ENCODE measurements at regions not wholly inside any gene's neighbourhood (a gene's known extent, or its start where the extent isn't known, plus 50 kb on each side); places are given as distances from the start of the nearest gene placed in this dataset.

DNA sequence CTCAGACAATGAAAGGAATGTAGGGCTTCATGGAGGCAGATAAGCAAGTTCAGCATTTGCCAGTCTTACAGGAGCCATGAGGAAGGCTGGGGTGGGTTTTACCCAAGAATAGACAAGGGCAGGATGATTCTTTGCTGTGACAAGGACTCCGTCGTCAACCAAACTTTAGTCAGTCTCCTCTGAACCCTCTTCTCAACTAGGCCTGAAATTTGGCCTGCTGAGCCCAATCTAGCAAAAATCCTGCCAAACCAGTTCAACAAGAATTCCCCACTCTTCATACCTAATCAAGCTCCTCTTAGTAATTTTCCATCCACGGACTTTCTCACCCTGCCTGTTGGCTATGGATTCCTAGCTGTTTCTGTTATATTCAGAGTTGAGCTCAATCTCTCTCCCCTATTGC lies 280.5 kb downstream of the TBL1XR1 start:
- Histone ChIP-seq H4K8ac (replicated peaks; ENCODE audit: insufficient read length, low read depth, low read length) (no peak overlapping the region), H2BK20ac (ENCODE audit: low read depth, low read length, poor library complexity, severe bottlenecking) (peak overlapping the region; percentile 90), H3K14ac (ENCODE audit: insufficient read depth, low read length) (peak overlapping the region; percentile 78; the same call in 1 of the 2 replicates), H2BK12ac (ENCODE audit: insufficient read length, low read depth, low read length) (peak overlapping the region; percentile 97), H3K18ac (ENCODE audit: insufficient read length, low read depth, low read length) (peak overlapping the region; percentile 87), H2BK120ac (ENCODE audit: low read depth, low read length, poor library complexity, severe bottlenecking) (no peak overlapping the region), H4K20me1 (ENCODE audit: control insufficient read depth, insufficient read depth, insufficient read length) (no peaks in the 10 kb centered on the region), H3T11ph (ENCODE audit: low read length) (peak overlapping the region; percentile 98), H3K4me2 (ENCODE audit: insufficient read depth, insufficient read length, low read length) (peak overlapping the region; percentile 56), H2BK15ac (ENCODE audit: low read depth, low read length) (no peak overlapping the region), H4K5ac (ENCODE audit: insufficient read length, low read depth, low read length) (peak overlapping the region; percentile 84), H3K23me2 (ENCODE audit: insufficient read length, low read depth, low read length, poor library complexity, severe bottlenecking) (peaks cover 4% of the 10 kb centered on the region), H3K79me2 (ENCODE audit: insufficient read depth, low read length) (no peaks in the 10 kb centered on the region), H3K27ac (ENCODE audit: insufficient read length, low read depth, low read length) (peak overlapping the region; percentile 98), H3K23ac (ENCODE audit: insufficient read length, low read depth, low read length) (peak overlapping the region; percentile 55), H3K9ac (ENCODE audit: extremely low read depth, insufficient read length, low read length) (peak overlapping the region; percentile 35), H3K9me3 (ENCODE audit: control insufficient read depth, low read depth, low read length) (no peaks in the 10 kb centered on the region), H4K91ac (ENCODE audit: insufficient read length, low read depth, low read length) (no peak overlapping the region), H2BK5ac (ENCODE audit: insufficient read length, low read length) (peak overlapping the region; percentile 89), H3K4ac (ENCODE audit: low read depth, low read length) (no peak overlapping the region; the same call in 1 of the 2 replicates), H3K27me3 (ENCODE audit: insufficient read depth, low read length) (no peaks in the 10 kb centered on the region), H2AK5ac (ENCODE audit: insufficient read length, low read length) (no peak overlapping the region), H2AFZ (ENCODE audit: low read length) (peak overlapping the region; percentile 81), H3K4me1 (ENCODE audit: insufficient read depth, low read length) (peaks cover 20% of the 10 kb centered on the region), H3K56ac (ENCODE audit: insufficient read length, low read depth, low read length) (no peak overlapping the region), H3K79me1 (ENCODE audit: insufficient read depth, low read depth, low read length, poor library complexity, severe bottlenecking) (no peaks in the 10 kb centered on the region)
- peak overlapping the region; percentile 85 to 97 (median 86) for H3K27ac Mint-ChIP-seq
- H3K4me1 Mint-ChIP-seq: peaks cover 35 to 37% of the 10 kb centered on the region in 2 experiments
- TF ChIP-seq, protein P1, sequence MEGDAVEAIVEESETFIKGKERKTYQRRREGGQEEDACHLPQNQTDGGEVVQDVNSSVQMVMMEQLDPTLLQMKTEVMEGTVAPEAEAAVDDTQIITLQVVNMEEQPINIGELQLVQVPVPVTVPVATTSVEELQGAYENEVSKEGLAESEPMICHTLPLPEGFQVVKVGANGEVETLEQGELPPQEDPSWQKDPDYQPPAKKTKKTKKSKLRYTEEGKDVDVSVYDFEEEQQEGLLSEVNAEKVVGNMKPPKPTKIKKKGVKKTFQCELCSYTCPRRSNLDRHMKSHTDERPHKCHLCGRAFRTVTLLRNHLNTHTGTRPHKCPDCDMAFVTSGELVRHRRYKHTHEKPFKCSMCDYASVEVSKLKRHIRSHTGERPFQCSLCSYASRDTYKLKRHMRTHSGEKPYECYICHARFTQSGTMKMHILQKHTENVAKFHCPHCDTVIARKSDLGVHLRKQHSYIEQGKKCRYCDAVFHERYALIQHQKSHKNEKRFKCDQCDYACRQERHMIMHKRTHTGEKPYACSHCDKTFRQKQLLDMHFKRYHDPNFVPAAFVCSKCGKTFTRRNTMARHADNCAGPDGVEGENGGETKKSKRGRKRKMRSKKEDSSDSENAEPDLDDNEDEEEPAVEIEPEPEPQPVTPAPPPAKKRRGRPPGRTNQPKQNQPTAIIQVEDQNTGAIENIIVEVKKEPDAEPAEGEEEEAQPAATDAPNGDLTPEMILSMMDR (conservative IDR thresholded peaks at IDR 0.05): no peak
- H3K4me3 Mint-ChIP-seq: no peak overlapping the region; a peak in 2 of 5 replicates
- H3K9me3 Mint-ChIP-seq: no peaks in the 10 kb centered on the region
- no peaks in the 10 kb centered on the region for H3K36me3 Mint-ChIP-seq (ENCODE audit: insufficient read depth in 1 of 3, low read depth in 3 of 3)
- H3K27me3 Mint-ChIP-seq (ENCODE audit: low read depth): no peaks in the 10 kb centered on the region
- no CpG with 5 or more reads among the region's 3 CpGs for WGBS (ENCODE audit: extremely low coverage, insufficient read length, low lambda C conversion rate)
- peak; percentile 76 for DNase-seq

All from H9 (cell line).